IMR-90 (cell line): ENCODE measurements at regions not wholly inside any gene's neighbourhood (a gene's known extent, or its start where the extent isn't known, plus 50 kb on each side); places are given as distances from the start of the nearest gene placed in this dataset.

Experiments used
- ATAC-seq: fragments of 200-7000 bp; cut with Tn5 transposase; 2 replicates; pipeline ENCODE4 v1.9.1; 2020; ENCODE audit warnings: low read depth, mild to moderate bottlenecking, moderate library complexity
- BruUV-seq: library from RNA; stranded (reverse); fragments of 400-500 nt; replicated peaks from 2 replicates; lab custom pipeline; 2021; lab: Mats Ljungman, UMichigan
- CTCF ChIA-PET: fragments of 300-600 bp; formaldehyde crosslinking; extraction: SDS; loops from one replicate; lab custom pipeline; 2021; ENCODE audit warnings: antibody characterized with exemption; lab: Yijun Ruan, JAX
- POLR2A ChIA-PET: fragments of 300-600 bp; sonication (Branson Sonifier 250); formaldehyde crosslinking; loops from one replicate; lab custom pipeline; 2022; ENCODE audit warnings: antibody characterized with exemption; ENCODE audit not compliant: unreplicated experiment; lab: Charles Lee
- DNase-seq: peaks from one replicate; pipeline ENCODE4 v3.0.0; 2013
- H2AFZ ChIP-seq: replicated peaks from 2 replicates; pipeline ENCODE3; 2013; ENCODE audit warnings: low read length, mild to moderate bottlenecking; ENCODE audit not compliant: poor library complexity
- H2AK5ac ChIP-seq: 2 replicates; pipeline ENCODE4 v1.6.1; 2013; ENCODE audit warnings: low read depth, low read length, inconsistent platforms
- H2AK9ac ChIP-seq: replicated peaks from 2 replicates; pipeline ENCODE3; 2013; ENCODE audit warnings: mild to moderate bottlenecking, low read depth, low read length, moderate library complexity; ENCODE audit not compliant: poor library complexity
- H2BK120ac ChIP-seq: 2 replicates; pipeline ENCODE4 v1.6.1; 2013; ENCODE audit warnings: low read depth, low read length, inconsistent platforms
- H2BK15ac ChIP-seq: 3 replicates; pipeline ENCODE4 v1.6.1; 2013; ENCODE audit warnings: low read depth, low read length, inconsistent platforms
- H2BK20ac ChIP-seq: 2 replicates; pipeline ENCODE4 v1.6.1; 2013; ENCODE audit warnings: low read depth, mild to moderate bottlenecking, inconsistent platforms, low read length, moderate library complexity
- H2BK5ac ChIP-seq: 2 replicates; pipeline ENCODE4 v1.6.1; 2013; ENCODE audit warnings: mild to moderate bottlenecking, low read depth, low read length, inconsistent platforms; ENCODE audit not compliant: poor library complexity, severe bottlenecking
- H3K14ac ChIP-seq: replicated peaks from 2 replicates; pipeline ENCODE4 v1.6.1; 2013; ENCODE audit warnings: low read depth, low read length, inconsistent platforms
- H3K18ac ChIP-seq: 2 replicates; pipeline ENCODE4 v1.6.1; 2013; ENCODE audit warnings: low read depth, low read length, control low read depth
- H3K23ac ChIP-seq: 2 replicates; pipeline ENCODE4 v1.6.1; 2013; ENCODE audit warnings: low read depth, low read length, inconsistent platforms
- H3K27ac ChIP-seq: 2 replicates; pipeline ENCODE4 v1.5.1; 2013; ENCODE audit warnings: mild to moderate bottlenecking, control low read depth, low read length; ENCODE audit not compliant: insufficient read depth
- H3K27me3 ChIP-seq: 2 replicates; pipeline ENCODE4 v1.6.1; 2013; ENCODE audit warnings: low read length; ENCODE audit not compliant: control insufficient read depth, insufficient read depth
- H3K36me3 ChIP-seq: 2 replicates; pipeline ENCODE4 v1.6.1; 2013; ENCODE audit warnings: low read length, mixed read lengths; ENCODE audit not compliant: control insufficient read depth, insufficient read depth
- H3K4ac ChIP-seq: 2 replicates; pipeline ENCODE4 v1.6.1; 2013; ENCODE audit warnings: low read depth, low read length, inconsistent platforms
- H3K4me1 ChIP-seq: 2 replicates; pipeline ENCODE4 v1.6.1; 2013; ENCODE audit warnings: low read length, mixed read lengths; ENCODE audit not compliant: control insufficient read depth, insufficient read depth
- H3K4me2 ChIP-seq: 2 replicates; pipeline ENCODE4 v1.6.1; 2013; ENCODE audit warnings: low read depth, mild to moderate bottlenecking, control low read depth, low read length, moderate library complexity
- H3K4me3 ChIP-seq: 2 replicates; pipeline ENCODE4 v1.5.1; 2013; ENCODE audit warnings: low read depth, mild to moderate bottlenecking, control low read depth, low read length, moderate library complexity; ENCODE audit not compliant: insufficient read depth
- H3K56ac ChIP-seq: 2 replicates; pipeline ENCODE4 v1.6.1; 2013; ENCODE audit warnings: low read length, inconsistent platforms; ENCODE audit not compliant: insufficient read depth; ENCODE audit errors: extremely low read depth
- H3K79me1 ChIP-seq, 2 experiments: 2 replicates each; pipeline ENCODE4 v1.6.1; 2013; ENCODE audit warnings: low read length in 2 of 2, inconsistent platforms in 1 of 2, low read depth in 1 of 2
- H3K9ac ChIP-seq: 2 replicates; pipeline ENCODE4 v1.6.1; 2013; ENCODE audit warnings: low read depth, low read length, control low read depth
- H3K9me1 ChIP-seq: 2 replicates; pipeline ENCODE4 v1.6.1; 2013; ENCODE audit warnings: low read length, inconsistent platforms; ENCODE audit not compliant: insufficient read depth
- H3K9me3 ChIP-seq: 2 replicates; pipeline ENCODE4 v1.6.1; 2013; ENCODE audit warnings: low read length; ENCODE audit not compliant: control insufficient read depth, insufficient read depth
- H4K20me1 ChIP-seq: 2 replicates; pipeline ENCODE4 v1.6.1; 2013; ENCODE audit warnings: low read length, inconsistent platforms; ENCODE audit not compliant: insufficient read depth
- H4K5ac ChIP-seq: 2 replicates; pipeline ENCODE4 v1.6.1; 2013; ENCODE audit warnings: mild to moderate bottlenecking, low read depth, low read length, control low read depth
- H4K8ac ChIP-seq, 2 experiments: 2 replicates each; pipeline ENCODE4 v1.6.1; 2013; ENCODE audit warnings: low read depth in 2 of 2, low read length in 2 of 2, control low read depth in 1 of 2, inconsistent platforms in 1 of 2
- H4K91ac ChIP-seq: 2 replicates; pipeline ENCODE4 v1.6.1; 2013; ENCODE audit warnings: low read depth, low read length, inconsistent platforms; ENCODE audit not compliant: insufficient read depth
- BHLHE40 ChIP-seq: fragments of 150-350 bp; IDR thresholded peaks from 2 replicates; pipeline ENCODE4 v1.6.1; 2016; ENCODE audit warnings: mild to moderate bottlenecking, low read depth, low read length
- CEBPB ChIP-seq: IDR thresholded peaks from 2 replicates; pipeline ENCODE4 v1.6.1; 2012; ENCODE audit warnings: low read depth, low read length, improper control_type of control experiment
- CHD1 ChIP-seq: IDR thresholded peaks from 2 replicates; pipeline ENCODE4 v1.6.1; 2012; ENCODE audit warnings: low read depth, low read length, improper control_type of control experiment
- CTCF ChIP-seq: conservative IDR thresholded peaks from 2 replicates; pipeline ENCODE4 v1.5.1; 2012; ENCODE audit warnings: mild to moderate bottlenecking, low read depth, low read length, improper control_type of control experiment
- ELK1 ChIP-seq: fragments of 150-350 bp; IDR thresholded peaks from 2 replicates; pipeline ENCODE4 v1.6.1; 2016; ENCODE audit warnings: low read depth, mild to moderate bottlenecking, low read length, moderate library complexity, borderline replicate concordance
- FOS ChIP-seq: fragments of 150-350 bp; IDR thresholded peaks from 2 replicates; pipeline ENCODE4 v1.6.1; 2016; ENCODE audit warnings: low read depth, low read length
- MAFK ChIP-seq: IDR thresholded peaks from 2 replicates; pipeline ENCODE4 v1.6.1; 2012; ENCODE audit warnings: low read depth, low read length, improper control_type of control experiment
- MAZ ChIP-seq: IDR thresholded peaks from 2 replicates; pipeline ENCODE4 v1.6.1; 2012; ENCODE audit warnings: low read depth, mild to moderate bottlenecking, low read length, improper control_type of control experiment, moderate library complexity, borderline replicate concordance
- MXI1 ChIP-seq: IDR thresholded peaks from 2 replicates; pipeline ENCODE4 v1.6.1; 2012; ENCODE audit warnings: low read depth, mild to moderate bottlenecking, low read length, moderate library complexity, borderline replicate concordance
- NFE2L2 ChIP-seq: fragments of 150-350 bp; IDR thresholded peaks from 2 replicates; pipeline ENCODE4 v1.6.1; 2016; ENCODE audit warnings: low read depth, mild to moderate bottlenecking, low read length
- POLR2A ChIP-seq: IDR thresholded peaks from 2 replicates; pipeline ENCODE4 v1.6.1; 2012; ENCODE audit warnings: mild to moderate bottlenecking, low read depth, low read length
- RAD21 ChIP-seq: IDR thresholded peaks from 2 replicates; pipeline ENCODE4 v1.6.1; 2012; ENCODE audit warnings: low read length, improper control_type of control experiment
- RCOR1 ChIP-seq: IDR thresholded peaks from 2 replicates; pipeline ENCODE4 v1.6.1; 2012; ENCODE audit warnings: mild to moderate bottlenecking, low read length, improper control_type of control experiment; ENCODE audit not compliant: insufficient replicate concordance
- RFX5 ChIP-seq: IDR thresholded peaks from 2 replicates; pipeline ENCODE4 v1.8.0; 2012; ENCODE audit warnings: low read depth, mild to moderate bottlenecking, low read length, moderate library complexity
- SMC3 ChIP-seq: fragments of 150-350 bp; IDR thresholded peaks from 2 replicates; pipeline ENCODE4 v1.6.1; 2016; ENCODE audit warnings: low read depth, mild to moderate bottlenecking, antibody characterized with exemption, low read length, moderate library complexity
- whole genome bisulfite sequencing, 2 experiments: methylation state at CpG; one replicate each; pipeline versions ENCODE4 v1.1.5 to v1.1.7; 2013; ENCODE audit warnings: missing lambda C conversion rate in 2 of 2; ENCODE audit not compliant: insufficient read length in 1 of 2; ENCODE audit errors: extremely low coverage in 2 of 2; 5-methylcytosine and 5-hydroxymethylcytosine counted together
- dilution Hi-C: fragments of 300-500 bp; cut with HindIII; formaldehyde crosslinking; loops from one replicate; pipeline ENCODE4 v1.14.3; 2018; ENCODE audit warnings: low sequenced_read_pairs; ENCODE audit not compliant: unreplicated experiment
- in situ Hi-C: fragments of 300-500 bp; cut with MboI; formaldehyde crosslinking; loops from 3 replicates; pipeline ENCODE4 v1.14.3; 2019; ENCODE audit warnings: low sequenced_read_pairs, inconsistent platforms, mixed read lengths
- intact Hi-C: fragments of 100-400 bp; cut with micrococcal nuclease; formaldehyde crosslinking; loops from 2 replicates; pipeline ENCODE4 v1.10.0; 2022

GRCh38 chr2:404581-404980 lies 116.7 kb upstream of the ALKAL2 start:
- no peaks in the 10 kb centered on the region for H3K36me3 ChIP-seq
- H2BK15ac ChIP-seq = no peak overlapping the region
- in situ Hi-C loops (no loop called here), dilution Hi-C loops (no loop called here), intact Hi-C loops (no loop called here)
- no peak overlapping the region for H3K18ac ChIP-seq
- no peak overlapping the region for H3K4ac ChIP-seq
- H4K91ac ChIP-seq = no peak overlapping the region
- H4K5ac ChIP-seq = no peak overlapping the region
- TF ChIP-seq POLR2A (no peak), CTCF (no peak), MAFK (no peak), MAZ (no peak), MXI1 (no peak), ELK1 (no peak), BHLHE40 (no peak), CEBPB (no peak), SMC3 (no peak), CHD1 (no peak), RAD21 (no peak), RFX5 (no peak), NFE2L2 (no peak), FOS (no peak), RCOR1 (no peak)
- H2AK9ac ChIP-seq = no peak overlapping the region
- no peaks in the 10 kb centered on the region for H3K4me1 ChIP-seq
- H3K56ac ChIP-seq = no peak overlapping the region
- no peaks in the 10 kb centered on the region for H3K27me3 ChIP-seq
- H3K79me1 ChIP-seq = no peaks in the 10 kb centered on the region
- WGBS, 2 experiments = 0% methylated on average over 1 of the region's 2 CpGs; no CpG with 5 or more reads in 1 of the 2 experiments
- no peak overlapping the region for H3K4me3 ChIP-seq
- H3K4me2 ChIP-seq = no peak overlapping the region
- no peak overlapping the region for H3K23ac ChIP-seq
- H3K9me1 ChIP-seq = no peaks in the 10 kb centered on the region
- no peak overlapping the region for H3K14ac ChIP-seq
- no peak overlapping the region for H2AFZ ChIP-seq
- BruUV-seq = no TSS peak
- no peak for ATAC-seq
- no peak overlapping the region for H4K8ac ChIP-seq
- H2AK5ac ChIP-seq = no peak overlapping the region
- no peak for DNase-seq
- H3K9ac ChIP-seq = no peak overlapping the region
- H2BK20ac ChIP-seq = no peak overlapping the region
- CTCF ChIA-PET = no interaction called here
- H2BK120ac ChIP-seq = no peak overlapping the region
- H4K20me1 ChIP-seq = no peaks in the 10 kb centered on the region
- no peak overlapping the region for H2BK5ac ChIP-seq
- no peak overlapping the region for H3K27ac ChIP-seq
- POLR2A ChIA-PET = no interaction called here
- peaks cover 22% of the 10 kb centered on the region for H3K9me3 ChIP-seq
